MCF 10A (cell line): ENCODE measurements at regions not wholly inside any gene's neighbourhood (a gene's known extent, or its start where the extent isn't known, plus 50 kb on each side); places are given as distances from the start of the nearest gene placed in this dataset.

ENCODE experiments used
- BruUV-seq: library from RNA; stranded (reverse); fragments of 400-500 nt; replicated peaks from 2 replicates; lab custom pipeline; 2021; lab: Mats Ljungman, UMichigan
- CTCF ChIA-PET: fragments of 300-600 bp; sonication (Branson Sonifier 250); formaldehyde crosslinking; extraction: SDS; loops from one replicate; lab custom pipeline; 2021; ENCODE audit warnings: antibody characterized with exemption, inconsistent platforms; lab: Yijun Ruan, JAX
- POLR2A ChIA-PET: fragments of 300-600, 350-650 bp; sonication (Branson Sonifier 250); formaldehyde crosslinking; extraction: SDS; loops from one replicate; lab custom pipeline; 2020; ENCODE audit warnings: antibody characterized with exemption, inconsistent platforms; lab: Yijun Ruan, JAX
- DNase-seq: peaks from one replicate; pipeline ENCODE4 v3.0.0-alpha.2; 2018; ENCODE audit not compliant: unreplicated experiment
- H3K27ac Mint-ChIP-seq: one replicate; pipeline ENCODE4 v1.8.0; 2022; ENCODE audit warnings: mild to moderate bottlenecking, low read depth, mixed read lengths; ENCODE audit not compliant: unreplicated experiment
- H3K27me3 Mint-ChIP-seq: one replicate; pipeline ENCODE4 v1.8.0; 2022; ENCODE audit warnings: mixed read lengths; ENCODE audit not compliant: insufficient read depth, unreplicated experiment
- H3K36me3 Mint-ChIP-seq: one replicate; pipeline ENCODE4 v1.8.0; 2022; ENCODE audit warnings: mild to moderate bottlenecking, moderate library complexity, mixed read lengths; ENCODE audit not compliant: insufficient read depth, unreplicated experiment
- H3K4me1 Mint-ChIP-seq: one replicate; pipeline ENCODE4 v1.8.0; 2022; ENCODE audit warnings: mixed read lengths; ENCODE audit not compliant: insufficient read depth, unreplicated experiment
- H3K4me3 Mint-ChIP-seq: one replicate; pipeline ENCODE4 v1.8.0; 2022; ENCODE audit warnings: mild to moderate bottlenecking, moderate library complexity, mixed read lengths; ENCODE audit not compliant: unreplicated experiment
- H3K9me3 Mint-ChIP-seq: one replicate; pipeline ENCODE4 v1.8.0; 2022; ENCODE audit warnings: mixed read lengths; ENCODE audit not compliant: unreplicated experiment
- CTCF ChIP-seq: fragments of 200-600 bp; IDR thresholded peaks from one replicate; pipeline ENCODE4 v1.8.0; 2022; ENCODE audit warnings: antibody characterized with exemption, mild to moderate bottlenecking; ENCODE audit not compliant: unreplicated experiment
- intact Hi-C: fragments of 100-400 bp; cut with micrococcal nuclease; formaldehyde crosslinking; loops from 2 replicates; pipeline ENCODE4 v1.14.1; 2022

GRCh38 chr11:19326499-19326898 lies 85.8 kb upstream of the E2F8 start:
- no TSS peak for BruUV-seq
- Mint-ChIP-seq H3K27ac (no peak overlapping the region), H3K4me1 (no peaks in the 10 kb centered on the region)

GRCh38 chr11:19323502-19323901 lies 82.8 kb upstream of the E2F8 start:
- ChIA-PET CTCF (interaction anchor here (0.6 to 1.4 kb wide), 7 partner anchors 69 to 789 kb away, joined by 3 to 5 read pairs (median 4); no protein-coding TSS in a partner anchor), POLR2A (no interaction called here)

More at GRCh38 chr11:19326499-19326898, 85.8 kb upstream of the E2F8 start:
- peaks cover 80% of the 10 kb centered on the region for H3K27me3 Mint-ChIP-seq
- ChIA-PET CTCF (interaction anchor here (0.7 to 2.1 kb wide), 13 partner anchors 12 to 984 kb away, joined by 3 to 28 read pairs (median 3); no protein-coding TSS in a partner anchor), POLR2A (no interaction called here)
- no peaks in the 10 kb centered on the region for H3K9me3 Mint-ChIP-seq
- intact Hi-C loops: loop anchor here (1.0 kb wide), 2 partner anchors 227 to 255 kb away; no protein-coding TSS in a partner anchor
- no peaks in the 10 kb centered on the region for H3K36me3 Mint-ChIP-seq
- no peak overlapping the region for H3K4me3 Mint-ChIP-seq
- peak; percentile 29 for TF ChIP-seq CTCF
- peak; percentile 41 for DNase-seq

GRCh38 chr11:19321351-19321750 lies 80.6 kb upstream of the E2F8 start:
- Mint-ChIP-seq H3K27ac (no peak overlapping the region), H3K4me3 (no peak overlapping the region), H3K36me3 (no peaks in the 10 kb centered on the region), H3K27me3 (peaks cover 75% of the 10 kb centered on the region), H3K9me3 (no peaks in the 10 kb centered on the region), H3K4me1 (no peaks in the 10 kb centered on the region)
- BruUV-seq: no TSS peak
- ChIA-PET CTCF (no interaction called here), POLR2A (no interaction called here)
- DNase-seq: no peak
- intact Hi-C loops: no loop called here
- no peak for TF ChIP-seq CTCF

More at GRCh38 chr11:19323502-19323901, 82.8 kb upstream of the E2F8 start:
- Mint-ChIP-seq H3K4me3 (no peak overlapping the region), H3K27me3 (peaks cover 79% of the 10 kb centered on the region), H3K27ac (no peak overlapping the region), H3K4me1 (no peaks in the 10 kb centered on the region), H3K36me3 (no peaks in the 10 kb centered on the region), H3K9me3 (no peaks in the 10 kb centered on the region)
- peak; percentile 12 for DNase-seq
- TF ChIP-seq CTCF: peak; percentile 15
- intact Hi-C loops: no loop called here
- no TSS peak for BruUV-seq

- POLR2A ChIA-PET: no interaction called here
- Mint-ChIP-seq H3K4me3 (no peak overlapping the region), H3K27ac (no peak overlapping the region), H3K36me3 (no peaks in the 10 kb centered on the region), H3K27me3 (peaks cover 75% of the 10 kb centered on the region), H3K4me1 (no peaks in the 10 kb centered on the region), H3K9me3 (no peaks in the 10 kb centered on the region)
- CTCF ChIA-PET: no interaction called here
- intact Hi-C loops: no loop called here
- no TSS peak for BruUV-seq
- TF ChIP-seq CTCF: no peak
- no peak for DNase-seq
Measured at GRCh38 chr11:19320827-19321226, 80.1 kb upstream of the E2F8 start.
